ENCODE measurements at regions not wholly inside any gene's neighbourhood (a gene's known extent, or its start where the extent isn't known, plus 50 kb on each side); places are given as distances from the start of the nearest gene placed in this dataset.

DNA sequence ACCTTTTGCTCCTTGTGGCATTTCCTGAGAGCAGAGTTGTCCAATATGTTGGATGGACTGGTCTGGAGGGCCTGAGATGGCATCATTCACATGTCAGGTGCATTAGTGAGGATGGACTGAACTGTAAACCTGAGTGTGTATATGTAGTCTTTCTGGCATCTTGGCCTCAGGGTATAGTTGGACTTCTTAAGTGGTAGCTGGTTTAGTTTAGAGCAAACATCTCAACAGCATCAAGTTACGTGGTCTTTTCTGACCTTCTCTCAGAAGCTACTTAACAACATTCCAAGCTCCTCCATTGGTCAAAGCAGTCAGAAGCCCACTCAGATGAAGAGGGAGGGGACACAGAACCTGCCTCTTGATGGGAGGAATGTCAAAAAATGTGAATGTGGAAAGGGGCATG, 829.9 kb downstream of the METTL15 start:
- TF ChIP-seq, protein P1, sequence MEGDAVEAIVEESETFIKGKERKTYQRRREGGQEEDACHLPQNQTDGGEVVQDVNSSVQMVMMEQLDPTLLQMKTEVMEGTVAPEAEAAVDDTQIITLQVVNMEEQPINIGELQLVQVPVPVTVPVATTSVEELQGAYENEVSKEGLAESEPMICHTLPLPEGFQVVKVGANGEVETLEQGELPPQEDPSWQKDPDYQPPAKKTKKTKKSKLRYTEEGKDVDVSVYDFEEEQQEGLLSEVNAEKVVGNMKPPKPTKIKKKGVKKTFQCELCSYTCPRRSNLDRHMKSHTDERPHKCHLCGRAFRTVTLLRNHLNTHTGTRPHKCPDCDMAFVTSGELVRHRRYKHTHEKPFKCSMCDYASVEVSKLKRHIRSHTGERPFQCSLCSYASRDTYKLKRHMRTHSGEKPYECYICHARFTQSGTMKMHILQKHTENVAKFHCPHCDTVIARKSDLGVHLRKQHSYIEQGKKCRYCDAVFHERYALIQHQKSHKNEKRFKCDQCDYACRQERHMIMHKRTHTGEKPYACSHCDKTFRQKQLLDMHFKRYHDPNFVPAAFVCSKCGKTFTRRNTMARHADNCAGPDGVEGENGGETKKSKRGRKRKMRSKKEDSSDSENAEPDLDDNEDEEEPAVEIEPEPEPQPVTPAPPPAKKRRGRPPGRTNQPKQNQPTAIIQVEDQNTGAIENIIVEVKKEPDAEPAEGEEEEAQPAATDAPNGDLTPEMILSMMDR (IDR thresholded peaks at IDR 0.05; ENCODE audit: insufficient read depth, low read length, poor library complexity, severe bottlenecking), result no peak
- no peak for TF ChIP-seq EZH2phosphoT487 (conservative IDR thresholded peaks at IDR 0.05; ENCODE audit: low read length)

Data from SU-DHL-6 (cell line).